Memory B cell (primary cell): ENCODE measurements at regions not wholly inside any gene's neighbourhood (a gene's known extent, or its start where the extent isn't known, plus 50 kb on each side); places are given as distances from the start of the nearest gene placed in this dataset.
A peak's percentile ranks its signal among the peaks of the same experiment; 100 is the strongest.

ENCODE experiments used
- ATAC-seq: fragments of 150-1000 bp; cut with Tn5 transposase; 2 replicates; pipeline ENCODE4 v1.10.0; 2021; ENCODE audit warnings: low read depth, mild to moderate bottlenecking, moderate library complexity
- DNase-seq, 2 donors: peaks; one replicate each; pipeline ENCODE4 v3.0.0; 2022; ENCODE audit warnings: low spot score in 2 of 2
- H3K27ac Mint-ChIP-seq: one replicate; pipeline ENCODE4 v1.8.0; 2022; ENCODE audit warnings: mild to moderate bottlenecking, moderate library complexity, mixed read lengths
- H3K27me3 Mint-ChIP-seq: one replicate; pipeline ENCODE4 v1.8.0; 2022; ENCODE audit warnings: mixed read lengths
- H3K36me3 Mint-ChIP-seq: one replicate; pipeline ENCODE4 v1.8.0; 2022; ENCODE audit warnings: mild to moderate bottlenecking, mixed read lengths
- H3K4me1 Mint-ChIP-seq: one replicate; pipeline ENCODE4 v1.8.0; 2022; ENCODE audit warnings: mixed read lengths
- H3K4me3 Mint-ChIP-seq: one replicate; pipeline ENCODE4 v1.8.0; 2022; ENCODE audit warnings: mild to moderate bottlenecking, moderate library complexity, mixed read lengths
- H3K9me3 Mint-ChIP-seq: one replicate; pipeline ENCODE4 v1.8.0; 2022; ENCODE audit warnings: mixed read lengths

- ATAC-seq (no peak), DNase-seq (no peak)
- H3K27ac Mint-ChIP-seq: no peak overlapping the region
- H3K9me3 Mint-ChIP-seq: no peaks in the 10 kb centered on the region
- H3K36me3 Mint-ChIP-seq: no peaks in the 10 kb centered on the region
- H3K4me3 Mint-ChIP-seq: no peak overlapping the region
- H3K27me3 Mint-ChIP-seq: no peaks in the 10 kb centered on the region
- H3K4me1 Mint-ChIP-seq: peaks cover 5% of the 10 kb centered on the region
These were observed 1414.5 kb upstream of the PCDH9 start for GRCh38 chr13:68644611-68645010.

GRCh38 chr13:68636784-68637183 lies 1406.6 kb upstream of the PCDH9 start:
- H3K4me1 Mint-ChIP-seq: peaks cover 3% of the 10 kb centered on the region
- no peak for DNase-seq
- H3K27me3 Mint-ChIP-seq: no peaks in the 10 kb centered on the region
- no peak overlapping the region for H3K27ac Mint-ChIP-seq
- H3K4me3 Mint-ChIP-seq: no peak overlapping the region
- ATAC-seq: no peak
- no peaks in the 10 kb centered on the region for H3K9me3 Mint-ChIP-seq
- H3K36me3 Mint-ChIP-seq: no peaks in the 10 kb centered on the region

- Mint-ChIP-seq H3K36me3 (no peaks in the 10 kb centered on the region), H3K4me1 (peaks cover 10% of the 10 kb centered on the region), H3K4me3 (no peak overlapping the region), H3K27me3 (no peaks in the 10 kb centered on the region), H3K27ac (no peak overlapping the region), H3K9me3 (no peaks in the 10 kb centered on the region)
- DNase-seq: no peak
- ATAC-seq: no peak
These were observed 1398.9 kb upstream of the PCDH9 start for GRCh38 chr13:68628994-68629393.

- DNase-seq (no peak), ATAC-seq (no peak)
- H3K4me1 Mint-ChIP-seq: peaks cover 10% of the 10 kb centered on the region
- no peaks in the 10 kb centered on the region for H3K9me3 Mint-ChIP-seq
- H3K27me3 Mint-ChIP-seq: no peaks in the 10 kb centered on the region
- H3K27ac Mint-ChIP-seq: no peak overlapping the region
- no peak overlapping the region for H3K4me3 Mint-ChIP-seq
- H3K36me3 Mint-ChIP-seq: no peaks in the 10 kb centered on the region
These were observed 1397.2 kb upstream of the PCDH9 start for GRCh38 chr13:68627379-68627778.

- ATAC-seq: no peak
- no peaks in the 10 kb centered on the region for H3K4me1 Mint-ChIP-seq
- DNase-seq: no peak
- H3K27me3 Mint-ChIP-seq: no peaks in the 10 kb centered on the region
- H3K4me3 Mint-ChIP-seq: no peak overlapping the region
- no peak overlapping the region for H3K27ac Mint-ChIP-seq
- no peaks in the 10 kb centered on the region for H3K36me3 Mint-ChIP-seq
- H3K9me3 Mint-ChIP-seq: peaks cover 7% of the 10 kb centered on the region
These were observed 1386.6 kb upstream of the PCDH9 start for GRCh38 chr13:68616600-68617222.

GRCh38 chr13:68609661-68610060 lies 1379.5 kb upstream of the PCDH9 start:
- H3K9me3 Mint-ChIP-seq: peaks cover 4% of the 10 kb centered on the region
- H3K27ac Mint-ChIP-seq: no peak overlapping the region
- no peak for ATAC-seq
- H3K27me3 Mint-ChIP-seq: no peaks in the 10 kb centered on the region
- H3K36me3 Mint-ChIP-seq: peaks cover 2% of the 10 kb centered on the region
- no peak for DNase-seq
- H3K4me3 Mint-ChIP-seq: no peak overlapping the region
- H3K4me1 Mint-ChIP-seq: no peaks in the 10 kb centered on the region

GRCh38 chr13:68608147-68608546 lies 1378.0 kb upstream of the PCDH9 start:
- Mint-ChIP-seq H3K4me3 (no peak overlapping the region), H3K4me1 (no peaks in the 10 kb centered on the region), H3K27ac (no peak overlapping the region), H3K9me3 (peaks cover 4% of the 10 kb centered on the region), H3K36me3 (peaks cover 2% of the 10 kb centered on the region), H3K27me3 (no peaks in the 10 kb centered on the region)
- no peak for DNase-seq
- ATAC-seq: no peak

- H3K9me3 Mint-ChIP-seq: no peaks in the 10 kb centered on the region
- no peak overlapping the region for H3K27ac Mint-ChIP-seq
- no peaks in the 10 kb centered on the region for H3K27me3 Mint-ChIP-seq
- no peak overlapping the region for H3K4me3 Mint-ChIP-seq
- H3K4me1 Mint-ChIP-seq: peaks cover 6% of the 10 kb centered on the region
- DNase-seq (no peak), ATAC-seq (no peak)
- H3K36me3 Mint-ChIP-seq: no peaks in the 10 kb centered on the region
These were observed 1367.5 kb upstream of the PCDH9 start for GRCh38 chr13:68597641-68598040.

GRCh38 chr13:68588623-68589022 lies 1358.5 kb upstream of the PCDH9 start:
- H3K36me3 Mint-ChIP-seq: peaks cover 2% of the 10 kb centered on the region
- H3K9me3 Mint-ChIP-seq: peaks cover 4% of the 10 kb centered on the region
- ATAC-seq (peak; percentile 100), DNase-seq (peak; percentile 19 to 65)
- peaks cover 7% of the 10 kb centered on the region for H3K4me1 Mint-ChIP-seq
- H3K27me3 Mint-ChIP-seq: no peaks in the 10 kb centered on the region
- peak overlapping the region; percentile 84 for H3K27ac Mint-ChIP-seq
- peak overlapping the region; percentile 60 for H3K4me3 Mint-ChIP-seq

GRCh38 chr13:68584776-68585175 lies 1354.6 kb upstream of the PCDH9 start:
- Mint-ChIP-seq H3K36me3 (peaks cover 2% of the 10 kb centered on the region), H3K27me3 (no peaks in the 10 kb centered on the region), H3K27ac (no peak overlapping the region), H3K9me3 (peaks cover 4% of the 10 kb centered on the region), H3K4me3 (no peak overlapping the region), H3K4me1 (peaks cover 15% of the 10 kb centered on the region)
- ATAC-seq (no peak), DNase-seq (no peak)

GRCh38 chr13:68574053-68574452 lies 1343.9 kb upstream of the PCDH9 start:
- no peaks in the 10 kb centered on the region for H3K27me3 Mint-ChIP-seq
- no peak overlapping the region for H3K27ac Mint-ChIP-seq
- no peaks in the 10 kb centered on the region for H3K9me3 Mint-ChIP-seq

GRCh38 chr13:68551701-68552522 lies 1321.8 kb upstream of the PCDH9 start:
- peaks cover 10% of the 10 kb centered on the region for H3K4me1 Mint-ChIP-seq
- H3K27ac Mint-ChIP-seq: peak overlapping the region; percentile 4
- H3K27me3 Mint-ChIP-seq: no peaks in the 10 kb centered on the region
- DNase-seq (no peak), ATAC-seq (peak; percentile 42)
- H3K4me3 Mint-ChIP-seq: peak overlapping the region; percentile 64
- no peaks in the 10 kb centered on the region for H3K9me3 Mint-ChIP-seq
- no peaks in the 10 kb centered on the region for H3K36me3 Mint-ChIP-seq

More at GRCh38 chr13:68574053-68574452, 1343.9 kb upstream of the PCDH9 start:
- Mint-ChIP-seq H3K4me3 (no peak overlapping the region), H3K4me1 (peaks cover 3% of the 10 kb centered on the region), H3K36me3 (no peaks in the 10 kb centered on the region)
- DNase-seq (no peak), ATAC-seq (no peak)

GRCh38 chr13:68550330-68550729 lies 1320.2 kb upstream of the PCDH9 start:
- H3K9me3 Mint-ChIP-seq: no peaks in the 10 kb centered on the region
- H3K27me3 Mint-ChIP-seq: no peaks in the 10 kb centered on the region

GRCh38 chr13:68540244-68540643 lies 1310.1 kb upstream of the PCDH9 start:
- Mint-ChIP-seq H3K36me3 (no peaks in the 10 kb centered on the region), H3K4me3 (no peak overlapping the region), H3K9me3 (no peaks in the 10 kb centered on the region), H3K4me1 (peaks cover 1% of the 10 kb centered on the region), H3K27ac (no peak overlapping the region), H3K27me3 (no peaks in the 10 kb centered on the region)
- DNase-seq (no peak), ATAC-seq (no peak)

More at GRCh38 chr13:68550330-68550729, 1320.2 kb upstream of the PCDH9 start:
- Mint-ChIP-seq H3K4me3 (no peak overlapping the region), H3K4me1 (peaks cover 10% of the 10 kb centered on the region), H3K27ac (no peak overlapping the region), H3K36me3 (no peaks in the 10 kb centered on the region)
- no peak for DNase-seq
- no peak for ATAC-seq
